KBM-7 (cell line): ENCODE measurements at regions not wholly inside any gene's neighbourhood (a gene's known extent, or its start where the extent isn't known, plus 50 kb on each side); places are given as distances from the start of the nearest gene placed in this dataset.

Source experiments
- DNase-seq: peaks from one replicate; pipeline ENCODE4 v3.0.0-alpha.2; 2015
- in situ Hi-C: fragments of 300-500 bp; cut with MboI; formaldehyde crosslinking; loops from 2 replicates; pipeline ENCODE4 v1.14.3; 2020; ENCODE audit warnings: low sequenced_read_pairs, low pct_unique_long_range_greater_than_20kb, mixed read lengths

- in situ Hi-C loops = no loop called here
- no peak for DNase-seq
Measured at GRCh38 chr20:22807045-22807444, 222.7 kb upstream of the FOXA2 start.

GRCh38 chr20:22807646-22808244 is 223.4 kb upstream of the FOXA2 start:
- DNase-seq = no peak
- in situ Hi-C loops = no loop called here

- in situ Hi-C loops = no loop called here
- no peak for DNase-seq
Measured at GRCh38 chr20:22808628-22809027, 224.3 kb upstream of the FOXA2 start.

- in situ Hi-C loops = no loop called here
Measured at GRCh38 chr20:22810030-22810429, 225.1 kb upstream of the SSTR4 start.

GRCh38 chr20:22810626-22811569 is 224.2 kb upstream of the SSTR4 start:
- DNase-seq = no peak
- in situ Hi-C loops = no loop called here

More at GRCh38 chr20:22810030-22810429, 225.1 kb upstream of the SSTR4 start:
- DNase-seq = no peak

- in situ Hi-C loops = no loop called here
- no peak for DNase-seq
Measured at GRCh38 chr20:22814471-22815205, 220.5 kb upstream of the SSTR4 start.

- DNase-seq = no peak
- in situ Hi-C loops = no loop called here
Measured at GRCh38 chr20:22815206-22815551, 219.9 kb upstream of the SSTR4 start.

GRCh38 chr20:22815603-22816315 is 219.4 kb upstream of the SSTR4 start:
- DNase-seq = no peak
- in situ Hi-C loops = no loop called here

GRCh38 chr20:22818636-22819035 is 216.5 kb upstream of the SSTR4 start:
- in situ Hi-C loops = no loop called here

GRCh38 chr20:22819112-22819511 is 216.0 kb upstream of the SSTR4 start:
- DNase-seq = no peak
- in situ Hi-C loops = no loop called here

More at GRCh38 chr20:22818636-22819035, 216.5 kb upstream of the SSTR4 start:
- DNase-seq = no peak

GRCh38 chr20:22819784-22820183 is 215.3 kb upstream of the SSTR4 start:
- in situ Hi-C loops = no loop called here

GRCh38 chr20:22821081-22821727 is 213.9 kb upstream of the SSTR4 start:
- DNase-seq = no peak
- in situ Hi-C loops = no loop called here

More at GRCh38 chr20:22819784-22820183, 215.3 kb upstream of the SSTR4 start:
- DNase-seq = no peak

- in situ Hi-C loops = no loop called here
- DNase-seq = no peak
Measured at GRCh38 chr20:22821796-22822195, 213.3 kb upstream of the SSTR4 start.

GRCh38 chr20:22823119-22823518 is 212.0 kb upstream of the SSTR4 start:
- in situ Hi-C loops = no loop called here
- no peak for DNase-seq

GRCh38 chr20:22824077-22824476 is 211.0 kb upstream of the SSTR4 start:
- in situ Hi-C loops = no loop called here
- no peak for DNase-seq

GRCh38 chr20:22825076-22825475 is 210.0 kb upstream of the SSTR4 start:
- in situ Hi-C loops = no loop called here
- no peak for DNase-seq

- in situ Hi-C loops = no loop called here
- DNase-seq = no peak
Measured at GRCh38 chr20:22825546-22825945, 209.6 kb upstream of the SSTR4 start.

GRCh38 chr20:22826306-22827230 is 208.5 kb upstream of the SSTR4 start:
- in situ Hi-C loops = no loop called here
- DNase-seq = no peak
